ENCODE measurements at regions not wholly inside any gene's neighbourhood (a gene's known extent, or its start where the extent isn't known, plus 50 kb on each side); places are given as distances from the start of the nearest gene placed in this dataset.

DNA sequence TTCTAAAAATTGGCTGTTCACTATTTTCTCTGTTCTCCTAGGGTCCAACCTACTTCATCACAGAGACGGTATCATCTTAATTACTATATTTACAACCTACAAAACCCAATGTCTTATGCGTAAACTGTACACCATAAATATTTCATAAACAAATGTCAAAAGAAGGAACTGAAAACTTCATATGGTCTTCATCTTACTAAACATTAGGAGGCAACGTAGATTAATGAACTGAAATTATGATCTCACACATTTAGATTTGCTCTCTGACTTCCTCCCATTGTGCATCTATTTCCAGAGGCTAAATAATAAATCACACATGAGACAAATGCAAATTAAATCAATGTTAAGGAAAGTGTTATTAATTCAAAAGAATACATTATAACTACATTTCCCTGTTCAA is 1850.6 kb upstream of the SEL1L start:
- no peak for DNase-seq

DNA sequence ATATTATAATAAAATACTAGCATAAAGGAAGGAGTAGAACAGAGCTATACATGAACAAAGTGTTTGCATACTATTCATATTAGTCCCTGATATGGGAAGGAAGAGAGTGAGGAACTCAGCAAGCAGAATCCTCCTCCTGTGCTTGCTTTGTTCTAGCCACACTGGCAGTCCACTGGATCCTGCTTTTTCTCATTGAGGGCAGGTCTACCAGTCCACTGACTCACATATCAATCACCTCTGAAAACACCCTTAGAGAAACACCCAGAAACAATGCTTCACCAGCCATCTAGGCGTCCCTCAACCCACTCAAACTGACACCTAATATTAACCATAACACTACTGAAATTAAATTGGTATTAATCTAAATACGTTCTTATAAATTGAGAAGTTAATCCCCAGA is 1861.7 kb upstream of the SEL1L start:
- no peak for DNase-seq

DNA sequence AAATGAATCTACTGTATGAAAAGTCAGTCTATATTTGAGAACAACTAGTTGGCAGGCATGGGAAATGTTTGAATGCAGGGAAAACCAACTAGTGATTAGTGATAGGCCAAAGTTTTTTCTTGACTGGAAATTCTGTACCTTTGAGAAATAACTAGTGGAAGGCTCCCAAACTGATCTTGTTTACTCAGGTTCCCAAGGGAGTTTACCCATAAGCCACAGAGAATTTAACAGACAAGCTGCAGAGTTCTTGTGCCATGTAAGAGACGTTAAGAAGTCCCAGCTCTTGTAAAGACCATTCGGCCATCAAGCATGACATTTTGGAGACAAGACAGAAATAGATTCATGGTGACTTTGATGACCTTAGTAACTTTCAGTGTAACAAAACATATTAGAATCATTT is 1882.8 kb upstream of the SEL1L start:
- DNase-seq: no peak

DNA sequence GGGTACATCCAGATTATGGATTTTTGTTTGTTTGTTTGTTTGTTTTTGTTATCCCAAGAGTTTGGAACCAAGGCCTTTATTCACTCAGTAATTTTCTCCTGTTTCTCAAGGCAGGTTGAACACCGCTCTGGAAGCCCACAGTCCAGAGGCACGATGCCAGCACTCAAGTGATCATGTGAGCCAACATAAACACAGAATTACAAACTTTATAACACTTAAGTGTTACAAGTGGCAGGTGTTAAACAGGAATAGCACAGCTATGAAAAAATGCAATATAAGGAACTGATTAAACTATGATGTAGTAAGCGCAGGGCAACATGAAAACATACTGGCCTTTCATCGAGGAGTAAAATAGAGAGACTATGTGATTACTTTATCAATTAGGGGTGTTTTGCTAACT is 1885.8 kb upstream of the SEL1L start:
- peak; percentile 95 for DNase-seq

DNA sequence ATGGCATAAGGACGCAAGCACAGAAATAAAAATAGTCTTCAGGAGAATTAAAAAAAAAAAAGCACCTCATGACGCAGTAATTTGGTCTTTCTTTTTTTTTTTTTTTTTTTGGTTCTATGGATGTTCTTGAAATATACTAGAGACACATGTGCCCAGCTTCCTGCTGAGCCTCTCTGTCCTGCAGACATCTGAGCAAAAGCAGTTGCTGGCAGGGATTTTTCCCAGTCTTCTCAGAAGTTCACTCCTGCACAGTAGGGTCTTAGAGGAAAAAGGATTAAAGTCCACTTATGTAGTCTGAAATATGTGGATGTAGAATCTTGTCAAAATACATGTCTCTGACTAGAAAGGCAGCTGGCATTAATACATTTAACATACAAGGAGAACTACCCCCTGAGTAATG is 1888.1 kb upstream of the SEL1L start:
- DNase-seq: no peak

DNA sequence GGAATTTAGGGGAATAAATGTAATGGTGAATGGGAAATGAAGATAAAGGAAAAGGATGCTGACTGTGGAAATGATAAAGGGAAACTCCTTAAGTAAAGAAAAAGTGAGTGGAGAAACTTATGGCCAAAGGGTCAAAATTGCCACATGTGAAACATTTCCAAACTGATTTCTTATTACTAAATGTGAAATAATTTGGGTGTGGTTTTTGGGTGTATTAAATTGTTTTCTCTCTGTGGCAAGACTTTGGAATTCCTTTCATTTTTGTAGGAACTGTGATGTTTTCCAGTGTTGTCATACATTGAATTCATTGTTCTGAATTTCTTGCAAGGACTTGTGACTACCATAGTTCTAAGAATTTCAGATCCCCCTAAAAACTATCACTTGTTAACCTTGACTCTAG is 1891.5 kb upstream of the SEL1L start:
- no peak for DNase-seq

DNA sequence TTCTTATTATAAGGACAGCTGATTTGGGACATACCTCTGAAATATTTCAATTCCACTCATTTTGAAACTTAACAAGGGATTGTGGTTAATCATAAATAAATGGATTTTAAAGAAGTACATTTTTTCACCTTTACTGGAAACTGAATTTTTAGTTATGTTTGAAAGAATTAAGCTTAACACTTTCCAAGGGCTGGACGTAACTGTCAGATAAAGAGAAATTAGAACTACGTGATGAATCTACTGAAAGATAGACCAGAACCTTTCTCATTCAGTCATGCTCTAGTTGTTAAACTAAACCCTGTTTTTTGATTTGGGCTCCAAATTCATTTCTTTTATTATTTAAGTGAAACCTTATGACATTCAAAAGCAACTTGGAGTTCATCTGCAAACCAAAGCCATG is 1892.1 kb upstream of the SEL1L start:
- no peak for DNase-seq

DNA sequence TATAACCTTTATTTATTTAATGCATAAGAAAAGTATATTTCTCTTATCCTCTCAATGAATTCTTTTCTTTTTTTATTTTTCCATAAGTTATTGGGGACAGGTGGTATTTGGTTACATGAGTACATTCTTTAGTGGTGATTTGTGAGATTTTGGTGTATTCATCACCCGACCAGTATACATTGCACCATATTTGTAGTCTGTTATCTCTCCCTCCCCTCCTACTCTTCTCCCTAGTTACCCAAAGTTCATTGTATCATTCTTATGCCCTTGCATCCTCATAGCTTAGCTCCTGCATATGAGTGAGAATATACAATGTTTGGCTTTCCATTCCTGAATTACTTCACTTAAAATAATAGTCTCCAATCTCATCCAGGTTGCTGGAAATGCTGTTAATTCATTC is 1900.0 kb upstream of the SEL1L start:
- DNase-seq: no peak

DNA sequence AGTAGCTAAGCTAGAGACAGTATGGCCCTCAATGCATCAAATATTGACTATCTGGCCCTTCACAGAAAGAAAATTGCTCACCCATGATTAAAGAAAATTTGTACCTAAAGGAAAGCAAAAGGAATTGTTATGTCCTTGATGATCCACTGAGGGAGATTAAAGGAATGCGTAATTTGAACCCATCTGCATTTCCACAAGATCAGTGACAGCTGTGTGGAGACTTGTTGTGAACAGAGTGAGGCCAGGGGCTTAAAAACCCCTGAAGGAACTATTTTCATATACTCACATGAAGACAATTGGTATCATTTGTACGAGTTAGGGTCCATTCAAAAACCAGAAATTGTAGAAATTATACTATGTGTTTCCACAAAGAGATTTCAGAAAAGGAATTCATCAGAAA is 1908.1 kb upstream of the SEL1L start:
- DNase-seq: no peak

DNA sequence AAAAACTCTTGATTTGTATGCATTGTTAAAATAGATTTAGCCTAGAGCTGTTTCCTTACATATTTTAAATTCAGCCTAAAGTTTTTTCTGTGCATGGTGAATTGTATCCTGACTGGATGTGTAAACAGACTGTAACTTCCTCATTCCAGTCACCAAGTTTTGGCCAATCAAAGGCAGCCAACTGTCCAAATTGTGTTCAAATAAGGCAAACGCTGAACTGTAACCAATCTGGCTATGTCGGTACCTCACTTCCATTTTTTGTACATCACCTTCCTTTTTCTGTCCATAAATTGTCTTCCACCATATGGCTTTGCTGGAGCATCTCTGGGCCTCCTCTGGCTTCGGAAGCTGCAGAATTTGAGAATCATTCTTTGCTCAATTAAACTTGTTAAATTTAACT is 1921.9 kb upstream of the SEL1L start:
- DNase-seq: no peak

DNA sequence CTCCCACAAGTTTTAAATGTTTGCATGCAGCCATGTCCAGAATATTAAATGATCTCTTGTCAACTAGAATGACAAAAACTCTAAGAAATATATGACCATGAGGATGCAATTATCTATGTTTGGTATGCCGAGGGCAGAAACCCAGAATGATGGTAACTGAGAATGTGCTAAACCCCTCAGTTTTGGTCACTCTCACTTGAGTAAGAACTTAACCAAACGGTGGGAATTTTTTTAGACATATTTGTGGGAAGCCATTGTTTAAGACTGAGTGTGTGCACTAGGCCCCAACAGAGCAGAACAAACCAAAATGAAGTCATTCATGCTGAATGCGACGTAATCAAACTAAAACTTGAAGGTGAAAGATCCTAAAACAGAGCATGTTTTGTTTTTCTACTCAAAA is 1927.9 kb upstream of the SEL1L start:
- DNase-seq: no peak

DNA sequence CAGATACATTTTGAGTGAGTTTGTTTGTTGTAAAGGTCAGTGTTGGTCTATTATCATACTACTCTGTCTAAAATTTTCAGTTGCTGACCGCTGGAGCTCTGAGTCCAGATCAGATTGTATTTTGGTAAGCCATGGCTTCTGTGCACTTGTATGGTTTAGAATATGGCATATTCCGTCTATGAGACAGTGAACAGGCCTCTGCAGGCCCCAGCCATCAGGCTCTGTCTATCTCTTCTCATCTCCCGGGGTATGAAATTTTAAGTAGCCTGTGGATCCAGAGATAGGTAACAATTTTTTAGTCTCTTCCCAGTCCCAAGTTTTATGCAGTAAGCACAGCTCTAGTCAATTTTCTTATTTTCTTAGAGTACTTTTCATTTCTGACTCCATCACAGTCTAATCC is 1929.1 kb upstream of the SEL1L start:
- DNase-seq: no peak

DNA sequence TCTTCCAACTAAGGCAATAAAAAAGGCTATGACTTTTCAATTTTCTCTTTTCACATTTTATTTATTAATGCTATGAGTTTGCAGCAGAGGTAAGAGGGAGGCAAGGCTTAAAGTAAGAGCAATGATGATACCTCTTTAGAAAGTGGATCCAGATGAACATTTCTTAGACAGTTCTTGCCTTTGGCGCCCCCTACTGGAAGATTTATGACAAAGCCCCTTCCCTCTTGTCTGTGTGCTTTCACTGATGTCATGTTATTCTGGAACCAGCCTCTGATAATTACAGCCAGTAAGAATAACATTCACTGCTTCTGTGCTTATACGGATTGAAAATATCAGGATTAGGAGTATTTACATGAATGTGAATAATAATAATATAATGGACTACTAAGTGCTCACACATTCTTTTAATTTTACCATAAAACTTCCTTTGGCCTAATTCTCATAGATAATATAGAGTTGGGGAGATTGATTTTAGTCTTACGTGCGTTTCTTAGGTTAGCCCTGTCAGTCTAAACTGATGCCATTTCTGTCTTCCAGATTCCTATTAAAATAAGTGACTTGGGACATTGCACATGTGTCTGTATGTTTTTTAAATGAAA is 1929.9 kb upstream of the SEL1L start:
- DNase-seq: peak; percentile 64

DNA sequence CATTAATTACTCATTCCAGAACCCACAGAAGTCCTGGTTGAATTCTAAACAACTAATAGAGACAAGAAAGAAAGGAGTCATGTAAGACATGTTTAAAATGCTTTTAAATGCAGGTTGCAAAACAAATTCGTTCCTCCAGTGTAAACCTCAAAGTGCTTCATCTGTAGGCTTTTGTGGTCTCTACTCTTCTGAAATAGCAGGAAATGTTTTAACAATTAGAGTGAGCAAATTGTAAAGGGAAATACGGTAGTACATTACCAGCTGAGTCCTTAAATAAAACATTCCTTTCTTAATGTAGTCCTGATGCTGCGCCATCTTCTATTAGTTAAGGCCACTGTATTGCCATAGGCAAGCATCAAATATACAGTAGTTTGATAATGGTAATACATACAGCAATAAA is 1934.2 kb upstream of the SEL1L start:
- no peak for DNase-seq

DNA sequence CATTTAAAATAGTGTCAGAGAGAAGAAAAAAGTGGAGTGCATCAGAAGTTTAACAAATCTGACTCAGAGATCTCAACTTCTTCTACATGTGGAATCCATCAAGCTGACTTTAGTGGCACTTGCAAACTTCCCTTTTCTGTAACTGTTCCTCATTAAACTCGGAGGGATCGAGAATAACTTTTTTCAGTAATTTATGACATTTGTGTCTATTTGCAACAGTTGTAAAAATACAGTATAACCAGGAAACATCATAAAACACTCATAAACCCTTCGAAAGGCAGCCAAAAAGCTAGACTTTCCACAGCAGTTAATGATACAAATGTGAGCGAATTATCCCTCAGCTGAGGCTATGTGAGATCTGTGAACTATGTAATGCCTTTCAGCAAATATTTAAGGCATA is 1936.8 kb upstream of the SEL1L start:
- no peak for DNase-seq

DNA sequence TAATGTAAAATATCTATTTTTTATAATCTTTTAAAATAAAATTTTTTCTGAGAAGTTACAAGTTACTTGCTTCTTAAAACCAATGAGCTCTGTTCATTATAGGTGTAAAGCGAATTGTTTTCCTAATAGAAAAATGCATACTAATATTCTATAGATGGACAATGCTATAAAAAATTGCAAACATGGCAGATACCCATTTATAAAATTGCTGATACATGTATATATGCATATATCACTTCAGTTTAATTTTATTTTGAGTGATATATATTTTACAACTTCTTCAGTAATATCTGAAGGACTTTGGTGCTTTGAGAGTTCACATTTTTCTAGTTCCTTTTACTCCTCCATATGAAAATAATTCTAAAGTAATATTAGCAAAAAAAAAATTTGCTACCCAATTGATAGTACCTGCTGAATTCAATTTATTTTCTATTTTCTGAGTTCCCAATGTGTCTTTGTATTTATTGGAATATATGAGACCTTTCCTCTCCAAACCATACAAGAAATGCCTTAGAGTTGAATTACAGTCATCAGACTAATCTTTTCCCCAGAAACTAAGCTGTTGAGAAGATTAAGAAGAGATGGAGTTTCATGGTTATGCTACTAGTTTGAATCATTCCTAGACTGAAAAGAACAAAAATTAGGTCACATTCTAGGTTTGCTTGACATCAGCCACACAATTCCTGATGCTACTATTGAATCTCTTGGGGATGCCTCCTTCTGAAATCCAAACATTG is 1937.5 kb upstream of the SEL1L start:
- DNase-seq: no peak

DNA sequence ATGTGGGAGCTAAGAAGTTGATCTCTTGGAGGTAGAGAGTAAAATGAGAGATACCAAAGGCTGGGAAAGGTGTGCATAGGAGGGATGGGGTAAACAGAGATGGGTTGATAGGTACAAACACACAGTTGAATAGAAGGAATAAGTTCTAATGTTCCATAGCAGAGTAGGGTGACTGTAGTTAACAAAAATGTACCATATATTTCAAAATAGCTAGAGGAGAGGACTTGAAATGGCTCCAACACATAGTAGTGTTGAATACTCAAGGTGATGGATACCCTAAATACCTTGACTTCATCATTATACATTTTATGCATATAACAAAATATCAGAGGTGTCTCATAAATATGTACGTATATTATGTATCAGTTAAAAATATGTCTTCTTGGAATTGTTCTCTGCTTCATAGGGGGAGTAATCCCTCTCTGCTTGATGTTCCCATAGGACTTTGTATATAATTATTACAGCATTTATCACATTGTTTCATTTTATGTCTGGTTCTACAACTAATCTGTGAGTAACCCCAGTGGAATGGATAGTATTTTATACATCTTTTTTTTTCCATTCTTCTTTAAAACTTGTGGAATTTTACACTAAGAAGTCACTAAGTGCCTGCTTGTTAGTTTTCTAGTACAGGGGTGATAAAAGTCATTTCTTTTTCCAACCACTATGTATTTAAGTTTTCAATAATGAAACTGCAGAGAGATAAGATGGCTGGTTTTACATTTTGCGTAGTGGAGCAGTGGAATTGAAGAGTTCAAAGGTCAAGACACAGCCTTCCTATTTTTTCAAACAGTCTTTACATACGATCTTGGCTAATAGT is 1940.0 kb upstream of the SEL1L start:
- DNase-seq: no peak

DNA sequence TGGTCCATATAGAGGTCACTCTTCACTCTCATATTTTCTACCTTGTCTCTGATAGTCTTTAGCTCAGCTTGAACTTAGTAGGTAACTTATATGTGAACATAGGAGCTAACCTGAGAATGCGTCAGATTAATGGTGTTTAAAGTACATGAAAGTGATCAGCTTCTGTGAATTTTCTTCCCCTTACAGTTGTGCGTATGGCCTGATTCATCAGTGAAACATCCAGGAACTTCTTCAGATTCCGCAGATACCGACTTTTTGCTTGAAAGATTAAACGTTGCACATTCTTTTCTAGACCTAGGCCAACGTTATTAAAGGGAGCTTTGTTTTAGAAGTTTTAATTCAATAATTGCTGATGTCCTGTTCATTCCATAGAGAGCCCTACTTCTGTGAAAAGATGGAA is 1945.1 kb upstream of the SEL1L start:
- no peak for DNase-seq

DNA sequence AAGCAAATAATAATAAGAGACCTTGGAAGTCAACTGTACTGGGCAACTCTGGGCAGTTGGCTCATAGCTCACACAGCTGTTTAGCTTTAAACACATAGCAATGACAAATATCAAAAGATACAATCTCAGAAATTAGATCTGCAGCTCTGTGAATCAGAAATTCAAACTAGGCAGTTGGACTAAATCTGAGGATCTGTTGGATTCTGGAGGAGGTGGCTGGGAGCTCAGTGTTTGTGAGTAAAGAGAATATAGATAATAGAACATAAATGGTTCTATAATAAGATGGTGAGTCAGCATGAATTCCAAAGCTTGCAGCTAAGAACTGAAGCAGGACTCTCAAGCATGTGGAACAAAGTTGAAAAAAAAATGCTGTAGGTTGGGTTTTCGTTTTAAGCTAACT is 1949.4 kb upstream of the SEL1L start:
- no peak for DNase-seq

DNA sequence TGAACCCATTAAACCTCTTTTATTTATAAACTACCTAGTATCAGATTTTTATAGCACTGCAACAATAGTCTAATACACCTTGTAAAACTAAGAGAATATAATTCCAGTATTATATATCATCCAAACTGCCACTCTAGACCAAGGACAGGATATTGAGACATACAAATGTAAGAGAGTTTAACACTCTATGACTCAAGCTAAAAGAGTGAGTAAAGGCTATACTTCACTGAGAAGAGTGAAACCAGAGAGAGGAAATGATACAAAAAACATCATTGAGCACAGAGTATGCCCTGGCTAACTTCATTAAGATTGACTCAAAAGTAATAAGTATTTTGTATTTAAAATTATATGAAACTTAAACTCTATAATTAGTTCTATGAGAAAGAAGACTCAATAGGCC is 1951.9 kb upstream of the SEL1L start:
- DNase-seq: no peak

DNA sequence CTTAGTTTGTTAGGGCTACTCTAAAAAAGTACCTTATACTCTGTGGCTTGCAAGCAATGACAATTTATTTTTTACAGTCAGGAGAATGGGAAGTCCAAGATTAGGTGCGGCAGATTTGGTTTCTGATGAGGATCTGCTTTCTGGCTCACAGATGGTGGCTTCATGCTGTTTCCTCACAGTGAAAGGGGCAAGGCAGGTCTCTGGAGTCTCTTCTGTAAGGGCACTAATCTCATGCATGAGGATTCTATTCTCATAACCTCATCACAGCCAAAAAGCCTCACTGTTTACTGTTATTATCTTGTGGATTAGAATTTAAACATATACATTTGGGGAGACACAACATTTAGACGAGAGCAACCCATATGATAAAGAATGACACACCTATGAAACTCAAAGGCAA is 1957.4 kb upstream of the SEL1L start:
- DNase-seq: no peak

DNA sequence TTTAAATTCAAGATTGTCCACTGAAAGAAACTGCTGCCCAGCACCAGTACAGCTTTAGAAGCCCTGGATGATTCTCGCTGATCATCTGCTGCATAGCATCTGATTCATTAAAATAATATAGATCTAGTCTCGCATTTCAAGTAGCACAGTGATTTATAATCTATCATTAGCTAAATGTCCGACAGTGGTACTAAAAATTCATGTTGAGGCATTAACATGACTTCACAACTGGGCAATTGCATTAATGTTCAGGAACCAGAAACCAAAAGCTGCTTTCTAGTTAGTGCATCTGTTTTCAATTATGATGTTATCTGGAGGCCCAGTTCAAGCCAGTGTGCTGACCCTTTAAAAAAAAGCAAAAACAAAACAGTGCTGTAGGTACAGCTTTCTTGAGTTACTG is 1987.2 kb upstream of the SEL1L start:
- no peak for DNase-seq

DNA sequence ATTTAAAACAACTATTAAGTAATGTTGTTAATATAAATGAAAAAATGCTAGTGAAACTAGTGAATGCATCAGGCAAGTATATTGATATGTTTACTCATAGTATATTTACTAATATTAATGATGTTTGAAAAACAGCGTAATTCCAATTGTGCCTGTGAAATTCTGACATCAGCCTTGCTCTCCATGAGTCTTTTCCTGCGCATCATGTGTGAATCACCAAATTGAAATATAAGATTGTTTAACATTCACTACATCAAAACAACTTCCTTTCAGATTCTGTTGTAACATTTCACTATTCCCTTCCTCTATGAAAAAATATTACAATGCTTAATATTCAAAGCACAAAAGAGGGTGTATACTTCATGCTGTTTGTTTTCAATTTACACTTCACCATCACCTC is 1995.9 kb upstream of the SEL1L start:
- DNase-seq: no peak

DNA sequence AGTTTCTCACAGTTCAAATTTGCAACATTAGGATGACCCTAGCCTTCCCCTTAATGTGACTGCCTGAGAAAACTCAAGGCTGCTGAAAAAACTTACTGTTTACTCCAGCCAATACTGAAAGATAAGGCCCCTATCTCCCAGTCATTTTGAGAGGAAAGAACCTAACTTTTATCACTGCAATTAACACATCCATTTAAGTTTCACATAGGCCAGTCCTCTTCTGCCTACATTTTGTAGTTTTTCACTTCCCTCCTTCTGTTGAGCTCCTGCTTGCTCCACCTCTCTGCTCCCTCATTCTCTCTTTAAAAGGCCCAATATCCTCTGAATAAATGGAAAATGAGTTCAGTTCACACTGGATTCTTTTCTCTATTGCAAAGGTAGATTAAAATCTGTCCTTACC is 1996.2 kb upstream of the FLRT2 start:
- no peak for DNase-seq
